ENCODE measurements at regions not wholly inside any gene's neighbourhood (a gene's known extent, or its start where the extent isn't known, plus 50 kb on each side); places are given as distances from the start of the nearest gene placed in this dataset.

DNA sequence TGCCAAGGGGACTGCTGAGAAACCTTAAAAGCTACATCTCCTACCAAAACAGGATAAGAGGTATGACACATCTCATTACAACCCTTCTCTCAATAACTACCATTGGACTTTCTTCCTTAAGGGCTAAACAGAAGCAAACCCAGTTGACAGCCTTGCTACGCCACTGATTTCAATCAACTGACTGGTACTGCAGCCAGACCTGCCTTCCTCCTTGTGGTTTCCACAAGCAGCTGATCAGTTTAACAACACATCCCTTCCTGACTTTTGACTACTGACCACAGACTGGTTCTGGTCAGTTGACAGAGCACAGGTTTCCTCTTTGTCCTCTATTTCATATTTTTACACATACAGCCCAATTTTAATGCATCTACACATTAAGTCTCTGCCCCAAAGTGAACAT lies 108.8 kb downstream of the ADAMTS1 start:
- no peak for DNase-seq

DNA sequence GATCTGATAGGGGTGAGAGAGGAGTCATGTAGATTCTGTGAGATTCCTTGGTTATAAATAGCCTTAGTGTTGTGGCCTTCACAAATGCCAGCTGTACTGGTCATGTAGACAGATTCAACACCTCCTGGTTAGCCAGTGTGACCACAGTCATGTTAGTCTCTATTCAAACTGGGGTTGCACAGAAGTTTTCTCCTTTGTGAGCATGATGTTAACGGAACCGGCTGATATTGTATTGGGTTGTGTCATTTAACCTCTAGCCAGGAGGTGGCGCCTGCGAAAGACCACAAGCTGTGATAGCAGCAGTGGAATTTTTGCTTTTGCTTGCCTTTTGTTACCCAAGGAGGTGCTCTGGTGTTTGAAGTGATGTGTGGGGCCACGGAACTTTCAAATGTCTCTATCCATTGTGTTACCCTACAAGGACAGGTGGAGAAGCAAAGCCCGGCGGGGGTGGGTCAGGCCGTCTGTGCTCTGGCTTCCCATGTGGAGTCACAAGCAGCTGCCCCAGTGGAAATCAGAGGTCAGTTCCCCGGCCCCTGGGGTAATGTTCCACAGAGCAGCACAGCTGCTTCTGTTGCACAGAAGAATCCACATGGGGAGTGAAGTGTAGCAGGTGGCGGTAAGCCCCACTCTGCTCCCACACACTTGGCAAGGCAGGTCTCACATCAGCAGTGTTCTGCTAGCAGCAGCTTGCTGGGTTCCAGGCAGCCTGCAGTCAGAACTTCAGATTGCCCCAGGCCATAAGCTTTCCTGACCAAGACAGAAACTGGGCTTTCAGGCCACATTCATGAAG lies 112.6 kb downstream of the ADAMTS1 start:
- DNase-seq = peak in 1 of 2 experiments; percentile 25

DNA sequence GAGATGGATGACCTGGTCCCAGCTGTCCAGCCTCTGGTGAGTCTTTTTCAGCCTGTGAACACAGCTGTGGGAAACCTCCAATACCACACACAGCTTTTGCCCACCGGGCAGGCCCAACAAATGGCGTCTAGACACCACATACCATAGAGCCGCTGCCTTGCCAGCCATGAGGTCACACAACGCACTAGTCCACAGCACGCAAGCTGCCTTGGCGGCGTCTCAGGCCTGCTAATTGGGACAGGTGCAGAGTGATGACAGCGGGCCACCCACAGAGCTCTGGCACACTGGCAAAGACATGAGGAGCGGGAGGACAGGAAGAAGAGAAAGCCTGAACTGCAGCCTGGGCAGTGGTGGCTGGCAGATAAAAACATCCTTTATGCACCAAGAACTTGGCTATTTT lies 125.5 kb downstream of the ADAMTS1 start:
- peak; percentile 98 for DNase-seq

DNA sequence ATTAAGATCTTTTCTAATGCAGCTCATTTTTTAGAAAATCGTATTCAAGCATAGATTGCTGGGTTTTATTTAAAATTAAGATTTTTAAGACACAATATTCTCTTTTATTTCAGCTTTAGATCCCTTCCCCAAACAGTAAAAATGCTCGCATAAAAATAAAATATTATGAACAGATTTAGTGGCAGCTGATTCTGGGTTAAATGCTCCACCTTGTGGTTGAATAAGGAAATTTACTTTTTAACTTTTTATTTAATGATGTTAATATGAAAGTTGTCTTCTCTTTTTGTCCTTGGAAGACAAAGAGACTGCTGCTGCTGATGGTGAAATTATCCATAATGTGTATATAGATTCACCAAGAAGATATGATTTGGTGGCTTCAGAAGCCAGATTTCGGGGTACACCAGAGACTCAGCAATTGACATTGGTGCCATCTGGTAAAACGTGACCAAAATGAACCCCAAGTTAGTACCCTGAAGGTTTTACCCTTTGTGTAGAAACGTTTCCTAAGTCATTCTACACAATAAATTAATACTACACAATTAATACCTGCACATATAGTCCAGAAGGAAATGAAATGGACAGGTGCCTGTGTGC lies 128.0 kb downstream of the ADAMTS1 start:
- DNase-seq = peak; percentile 21 to 72

DNA sequence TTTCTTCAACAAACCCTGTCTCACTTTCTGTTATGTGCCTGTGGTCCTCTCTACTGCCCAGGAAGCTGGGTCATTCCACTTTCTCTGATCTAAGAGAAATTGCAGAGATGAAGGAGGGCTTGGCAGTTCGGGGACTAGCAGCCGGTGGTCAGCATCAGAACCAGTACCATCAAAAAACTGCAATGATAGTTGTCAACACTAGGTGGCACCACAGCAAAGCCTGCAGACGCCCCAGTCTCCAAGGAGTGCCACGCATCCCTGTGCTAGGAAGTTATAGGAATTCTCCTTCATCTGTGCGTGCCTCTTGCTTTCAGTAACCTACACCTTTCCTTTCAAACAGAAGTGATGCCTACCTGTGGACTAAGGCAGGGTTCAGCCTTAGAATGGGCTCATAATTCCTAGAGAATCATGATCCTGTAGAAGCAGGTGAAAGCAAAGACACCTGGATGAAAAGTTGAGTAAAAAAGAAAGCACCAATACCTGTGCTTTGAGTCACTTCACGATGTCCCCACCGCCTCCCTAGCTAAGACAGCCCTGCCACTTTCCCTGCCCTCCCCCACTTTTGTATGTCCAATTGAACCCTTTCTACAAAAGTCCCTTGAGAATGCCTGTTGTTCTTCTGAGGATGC lies 129.2 kb downstream of the ADAMTS1 start:
- peak in 1 of 2 experiments; percentile 63 for DNase-seq

DNA sequence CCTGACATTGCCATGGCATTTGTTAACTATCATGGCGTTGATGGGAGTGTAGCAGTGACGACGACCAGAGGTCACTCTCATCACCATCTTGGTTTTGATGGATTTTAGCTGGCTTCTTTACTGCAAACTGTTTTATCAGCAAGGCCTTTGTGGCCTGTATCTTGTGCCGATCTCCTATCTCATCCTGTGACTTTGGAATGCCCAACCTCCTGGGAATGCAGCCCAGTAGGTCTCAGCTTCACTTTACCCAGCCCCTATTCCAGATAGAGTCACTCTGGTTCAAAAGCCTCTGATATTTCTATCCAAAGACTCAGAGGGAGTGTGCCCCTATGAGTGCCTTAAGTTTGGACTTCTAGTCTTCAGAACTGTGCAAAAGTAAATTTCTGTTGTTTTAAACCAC lies 130.1 kb downstream of the ADAMTS1 start:
- DNase-seq = no peak

DNA sequence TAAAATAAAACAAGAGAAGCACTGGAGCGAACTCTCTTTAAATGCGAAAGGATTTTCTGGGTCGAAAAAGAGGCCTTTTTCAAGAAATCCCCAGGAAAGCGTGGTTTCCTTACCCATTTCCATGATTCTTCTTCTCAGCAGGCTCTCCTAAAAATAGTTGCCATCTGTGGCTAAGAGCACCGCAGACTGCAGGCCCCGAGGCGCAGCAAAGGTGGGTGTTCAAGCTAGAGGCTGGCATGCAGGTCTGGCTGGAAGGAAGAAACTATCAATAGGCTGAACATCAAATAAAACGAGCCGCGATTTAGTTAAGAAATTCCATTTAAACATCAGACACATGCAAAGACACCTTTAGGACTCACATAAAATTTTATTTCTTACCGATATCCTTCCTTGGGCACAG lies 135.1 kb downstream of the ADAMTS1 start:
- no peak for DNase-seq

DNA sequence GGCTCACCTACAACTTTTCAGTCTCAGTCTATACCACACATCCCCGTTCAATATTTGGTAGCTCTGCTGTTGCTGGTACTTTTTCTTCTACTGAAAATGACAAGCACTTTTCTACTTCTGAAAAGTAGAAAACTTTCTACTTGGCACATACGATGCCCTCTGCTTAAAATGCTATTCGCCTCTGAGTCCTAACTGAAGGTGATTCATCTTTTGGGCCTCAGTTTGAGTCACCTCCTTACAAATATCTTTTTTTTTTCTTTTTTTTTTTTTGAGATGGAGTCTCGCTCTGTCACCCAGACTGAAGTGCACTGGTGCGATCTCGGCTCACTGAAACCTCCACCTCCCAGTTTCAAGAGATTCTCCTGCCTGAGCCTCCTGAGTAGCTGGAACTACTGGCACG lies 136.0 kb upstream of the CYYR1 start:
- DNase-seq = no peak

DNA sequence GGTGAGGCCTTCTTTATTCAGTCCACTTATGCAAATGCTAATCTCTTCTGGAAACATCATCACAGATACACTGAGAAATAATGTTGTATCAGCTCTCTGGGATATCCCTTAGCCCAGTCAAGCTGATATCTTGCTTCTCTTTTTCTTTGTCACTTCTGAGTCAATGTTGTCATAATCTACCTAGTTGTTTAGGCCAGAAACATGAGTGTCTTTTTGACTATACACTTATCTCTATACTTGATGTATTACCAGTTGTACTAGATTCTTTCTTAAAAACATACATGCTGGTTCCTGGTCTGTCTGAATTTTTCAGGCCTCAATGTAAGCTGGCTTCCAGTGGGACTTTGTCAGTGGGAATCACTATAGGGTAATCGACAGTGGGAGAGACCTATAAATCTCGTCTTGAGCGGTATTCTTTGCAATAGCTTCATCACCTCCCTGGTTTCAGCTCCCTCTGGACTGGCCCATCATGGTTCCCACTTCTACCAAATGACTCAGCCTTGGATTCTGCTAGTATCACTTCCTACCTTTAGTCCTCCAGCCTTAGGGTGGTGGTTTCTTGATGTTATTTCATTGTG lies 135.2 kb upstream of the CYYR1 start:
- DNase-seq = no peak

DNA sequence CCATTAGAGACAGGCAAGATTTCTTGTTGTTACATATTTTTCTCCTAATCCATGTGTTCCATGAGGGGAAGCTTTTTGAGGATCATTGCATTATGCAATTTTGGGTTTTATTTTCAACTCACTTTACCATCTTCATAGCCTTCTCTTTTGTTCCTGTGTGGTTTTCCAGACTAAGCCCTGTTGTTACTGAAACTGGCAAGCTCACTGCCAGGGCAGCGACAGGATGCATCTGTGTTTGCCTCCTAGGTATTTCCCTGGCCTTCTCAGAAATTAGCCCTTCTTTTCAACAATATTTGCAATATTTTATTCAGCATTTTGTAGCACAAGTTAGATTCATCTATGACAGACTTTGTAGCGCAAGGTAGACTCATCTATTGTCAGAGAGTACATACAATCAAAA lies 134.2 kb upstream of the CYYR1 start:
- no peak for DNase-seq

DNA sequence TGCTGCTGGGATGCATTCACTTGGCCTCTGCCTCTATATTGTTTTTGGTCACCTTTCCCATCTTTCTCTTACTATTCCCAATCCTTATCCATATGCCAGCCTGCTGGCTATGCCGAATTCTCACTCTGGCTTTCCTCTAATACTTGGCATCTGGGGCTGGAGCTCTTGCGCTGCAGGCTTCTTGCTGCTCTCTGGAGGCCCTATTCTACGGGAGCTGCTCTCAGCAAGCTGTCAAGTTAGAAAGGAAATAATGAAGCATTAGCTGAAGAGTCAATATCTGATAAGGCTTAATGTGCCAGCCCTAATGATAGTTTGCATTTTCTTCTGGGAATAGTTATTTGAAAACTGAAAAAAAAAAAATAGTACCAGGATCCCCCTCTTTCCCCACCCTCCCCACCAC lies 125.3 kb upstream of the CYYR1 start:
- DNase-seq = peak; percentile 41 to 74

DNA sequence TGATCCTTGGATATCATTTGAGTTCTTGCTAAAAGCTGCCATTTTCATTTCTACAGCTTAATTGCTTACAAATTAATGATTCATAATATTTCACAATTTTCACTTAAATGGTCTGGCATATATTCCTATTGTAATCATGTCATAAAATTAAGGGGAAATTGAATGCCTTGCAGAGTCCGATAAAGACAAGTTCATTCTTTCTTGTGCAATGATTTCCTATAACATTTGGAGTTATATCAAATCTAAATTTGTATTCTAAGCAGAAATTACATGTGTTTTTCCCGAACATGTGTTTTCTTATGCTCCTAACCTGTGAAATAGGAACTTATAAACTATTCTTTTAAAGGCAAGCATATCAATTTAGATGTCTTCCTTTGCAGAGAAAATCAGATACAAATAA lies 118.3 kb upstream of the CYYR1 start:
- no peak for DNase-seq

DNA sequence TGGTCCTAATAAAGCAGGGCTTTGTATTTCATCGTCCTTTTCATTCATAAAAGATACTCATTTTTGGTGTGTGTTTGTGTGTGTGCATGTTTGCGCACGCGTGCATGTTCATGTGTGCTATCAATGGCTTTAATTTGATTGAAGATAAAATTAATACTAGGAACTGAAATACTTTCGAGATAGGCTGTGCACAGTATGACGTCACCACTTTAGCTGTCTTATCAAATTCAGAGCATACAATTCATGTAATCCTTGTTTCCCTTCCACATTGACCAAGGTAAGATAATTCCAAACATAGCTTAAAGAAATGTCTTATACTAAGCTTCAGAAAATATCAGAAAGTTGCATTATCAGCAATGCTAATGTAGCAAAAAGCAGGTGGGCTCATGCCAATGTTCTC lies 113.6 kb upstream of the CYYR1 start:
- DNase-seq = no peak

DNA sequence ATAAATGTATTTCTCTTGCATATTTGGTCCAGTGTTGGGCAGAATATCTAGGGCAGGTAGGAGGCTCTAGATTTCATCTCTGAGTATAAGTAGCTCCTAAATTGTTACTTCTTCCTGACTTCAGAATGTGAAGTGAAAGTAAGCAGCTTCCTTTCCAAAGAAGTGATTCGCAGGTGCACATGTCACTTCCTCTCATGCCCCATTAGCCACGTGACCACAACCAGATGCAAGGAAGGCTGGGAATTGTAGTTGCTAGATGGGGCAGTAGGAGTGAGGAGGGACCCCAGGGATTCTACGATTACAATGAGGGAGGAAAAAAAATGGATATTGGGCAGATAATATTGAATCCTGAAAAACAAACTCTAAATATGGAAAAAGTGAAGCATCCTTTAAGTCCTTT lies 113.2 kb upstream of the CYYR1 start:
- no peak for DNase-seq

DNA sequence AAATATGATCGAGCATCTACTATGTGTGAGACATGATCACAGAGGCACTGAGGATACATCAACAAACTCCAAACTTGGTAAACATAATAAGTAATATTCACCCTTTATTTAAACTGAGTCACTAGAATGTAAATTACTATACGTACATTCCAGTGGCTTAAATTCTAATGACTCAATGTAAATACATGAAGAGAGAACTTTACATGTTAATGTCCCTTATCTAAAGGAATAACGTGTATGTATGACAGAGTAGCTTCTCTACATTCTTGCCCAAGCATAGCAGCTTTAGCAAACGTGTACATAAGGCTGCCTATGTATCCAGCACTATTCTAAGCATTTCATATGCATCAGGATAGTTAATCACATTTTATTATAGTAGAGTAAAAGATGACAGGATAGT lies 111.8 kb upstream of the CYYR1 start:
- DNase-seq = no peak

DNA sequence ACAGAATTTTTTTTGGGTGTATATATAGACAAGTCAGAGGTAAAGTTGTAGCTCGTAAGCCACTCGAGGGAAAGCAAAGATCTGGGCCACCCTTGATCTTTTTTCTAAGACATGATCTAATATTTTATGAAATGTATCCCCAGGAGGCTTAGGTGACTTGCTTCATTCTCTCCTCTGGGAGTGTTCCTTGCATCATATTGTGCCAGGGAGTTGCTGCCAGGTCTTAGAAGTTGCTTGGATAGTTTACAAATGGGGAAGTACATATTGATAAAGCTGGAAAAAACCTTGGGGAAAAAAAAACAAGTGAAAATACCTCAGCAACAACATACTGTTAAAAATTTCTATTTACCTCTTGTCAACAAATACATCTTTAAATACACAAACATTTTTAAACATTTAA lies 110.9 kb upstream of the CYYR1 start:
- no peak for DNase-seq

DNA sequence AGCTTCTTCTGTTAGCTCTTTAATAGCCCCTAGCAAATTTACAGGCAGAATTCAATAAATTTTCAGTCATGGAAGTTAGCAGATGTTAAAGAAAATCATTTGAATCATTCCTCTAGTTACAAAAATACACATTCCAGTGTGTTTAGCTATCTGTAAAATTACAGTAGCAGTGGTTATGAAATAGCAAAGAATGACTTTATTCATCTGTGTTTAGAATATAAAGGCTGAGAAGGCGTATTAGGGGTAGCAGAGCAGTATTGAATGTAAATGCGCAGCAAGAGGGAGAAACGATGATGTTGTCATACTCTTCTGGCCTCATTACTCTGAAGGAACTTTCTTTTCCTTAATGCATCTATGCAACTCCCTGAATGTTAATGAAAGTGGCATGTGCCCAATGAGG lies 106.2 kb upstream of the CYYR1 start:
- DNase-seq = no peak

DNA sequence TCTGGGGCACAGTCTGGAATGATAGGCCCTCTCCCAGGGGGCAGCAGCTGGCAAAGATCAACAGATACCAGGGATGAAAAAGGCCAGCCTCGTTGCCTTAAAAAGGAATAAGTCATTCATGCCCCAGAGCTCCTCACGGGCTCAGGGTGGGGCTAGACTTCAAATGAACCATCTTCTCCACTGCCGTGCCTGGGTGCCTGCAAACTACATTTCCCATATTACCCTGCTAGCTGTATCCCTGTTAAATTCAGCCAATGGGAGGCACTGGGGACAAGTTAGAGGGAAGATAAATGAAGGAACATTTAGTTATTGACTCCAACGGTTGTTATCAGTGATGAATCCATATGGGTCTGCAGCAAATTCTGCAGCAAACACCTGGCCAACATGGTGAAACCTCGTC lies 101.2 kb upstream of the CYYR1 start:
- no peak for DNase-seq

DNA sequence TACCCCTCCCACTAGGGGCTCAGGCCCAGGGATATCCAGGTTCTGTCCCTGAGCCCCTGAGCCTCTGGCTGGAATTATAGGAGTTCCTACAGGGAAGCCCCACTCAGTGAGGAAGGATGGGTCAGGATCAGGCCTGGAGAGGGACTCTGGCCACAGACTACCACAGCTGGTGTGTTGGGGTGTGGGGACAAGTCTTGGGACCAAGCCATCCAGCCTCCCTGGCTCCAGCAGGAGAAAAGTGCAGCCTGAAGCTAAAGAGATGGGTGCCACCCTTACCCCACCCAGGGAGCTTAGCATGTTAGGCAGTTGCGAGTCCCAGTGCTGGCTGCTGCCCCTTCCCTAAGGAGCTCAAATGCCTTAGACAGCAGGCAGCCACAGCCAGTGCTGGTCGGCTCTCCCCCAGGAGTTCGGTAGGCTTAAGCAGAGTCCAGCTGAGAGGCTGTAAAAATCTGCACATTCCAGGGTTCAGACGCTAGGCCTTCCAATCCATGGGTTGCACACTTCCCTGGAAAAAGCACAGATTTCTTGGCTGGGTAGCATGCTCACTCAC lies 96.2 kb upstream of the CYYR1 start:
- DNase-seq = no peak

DNA sequence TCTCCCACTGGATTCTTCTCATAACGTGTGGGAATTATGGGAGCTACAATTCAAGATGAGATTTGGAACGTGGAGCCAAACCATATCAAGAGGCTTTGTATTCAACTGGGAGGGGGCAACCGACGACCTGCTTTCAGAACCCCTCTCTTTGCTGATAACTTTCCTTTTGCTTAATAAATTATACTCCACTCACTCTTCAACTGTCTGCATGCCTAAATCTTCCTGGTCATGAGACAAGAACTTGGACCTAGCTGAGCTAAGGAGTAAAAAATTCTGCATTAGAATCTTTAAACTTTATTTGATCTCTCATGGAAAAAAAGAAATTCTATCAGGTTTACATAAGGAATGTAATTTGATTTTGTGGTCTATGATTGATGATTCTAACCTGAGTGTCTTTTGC lies 86.7 kb upstream of the CYYR1 start:
- no peak for DNase-seq

DNA sequence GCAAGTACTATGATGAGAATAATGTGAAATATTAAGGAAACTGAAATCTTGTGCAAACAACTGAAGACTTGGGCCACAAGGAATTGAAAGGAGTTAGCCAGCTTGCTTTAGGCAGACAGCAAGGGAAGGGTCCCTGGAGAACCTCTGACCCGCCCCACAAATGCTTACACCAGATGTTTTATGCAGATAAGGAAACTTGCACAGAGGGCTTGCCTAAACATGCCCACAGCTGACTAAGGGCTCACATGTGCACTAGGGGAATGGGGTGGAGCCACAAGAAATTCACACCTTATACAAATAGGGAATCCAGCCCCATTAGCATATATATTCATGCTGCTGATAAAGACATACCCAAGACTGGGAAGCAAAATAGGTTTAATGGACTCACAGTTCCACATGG lies 86.1 kb upstream of the CYYR1 start:
- DNase-seq = no peak

DNA sequence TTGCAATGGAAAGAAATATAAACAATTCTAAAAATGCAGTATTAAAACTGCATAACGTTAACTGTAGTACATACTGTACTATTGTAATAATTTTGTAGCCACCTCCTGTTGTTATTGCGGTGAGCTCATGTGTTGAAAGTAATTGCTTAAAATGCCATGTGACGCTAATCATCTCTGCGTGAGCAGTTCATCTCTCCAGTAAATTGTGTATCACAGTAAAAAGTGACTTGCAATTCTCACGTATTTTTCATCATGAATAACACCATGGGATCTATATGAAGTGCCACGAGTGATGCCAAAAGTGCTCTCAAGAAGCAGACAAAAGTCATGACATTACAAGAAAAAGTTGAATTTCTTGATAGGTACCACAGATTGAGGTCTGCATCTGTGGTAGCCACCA lies 82.4 kb upstream of the CYYR1 start:
- no peak for DNase-seq

DNA sequence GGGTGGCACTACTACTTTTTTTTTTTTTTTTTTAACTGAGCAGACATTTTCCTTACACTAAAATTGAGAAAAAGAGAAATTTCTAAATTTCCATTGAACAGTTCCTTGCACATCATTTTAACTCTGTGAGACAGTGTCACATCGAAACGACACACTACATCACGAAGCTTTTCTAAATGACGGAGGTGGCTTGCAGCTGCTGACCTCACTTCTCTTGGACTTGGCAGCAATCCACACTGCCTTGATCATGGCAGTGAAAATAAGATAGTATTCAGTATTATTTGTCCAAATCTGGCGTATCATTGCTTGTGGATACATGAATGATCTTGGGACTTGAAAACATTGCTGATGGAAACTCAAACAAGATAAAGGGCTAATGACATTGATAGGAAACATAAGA lies 80.3 kb upstream of the CYYR1 start:
- peak in 1 of 2 experiments; percentile 12 for DNase-seq

DNA sequence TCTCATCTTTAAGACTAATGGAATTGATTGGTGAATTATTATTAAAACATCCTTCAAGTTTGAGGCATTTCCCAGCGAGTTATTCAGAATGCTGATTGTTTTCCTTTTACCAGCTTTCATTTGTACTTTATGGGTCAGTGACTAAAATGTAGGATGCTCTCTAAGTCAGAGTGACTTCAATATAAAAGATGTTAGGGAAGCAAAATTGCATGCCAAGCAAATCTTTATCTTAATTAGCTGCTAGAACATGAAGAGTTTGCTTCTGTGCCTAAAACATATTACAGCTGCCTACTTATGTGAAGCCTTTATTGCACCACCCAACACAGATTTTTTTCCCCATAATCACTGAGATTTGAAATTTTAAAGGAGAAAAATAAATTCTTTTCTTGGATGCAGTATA lies 79.8 kb upstream of the CYYR1 start:
- no peak for DNase-seq

All from NCI-H446 (cell line).